ENCODE measurements at regions not wholly inside any gene's neighbourhood (a gene's known extent, or its start where the extent isn't known, plus 50 kb on each side); places are given as distances from the start of the nearest gene placed in this dataset.
"Not testable (repeated sequence)": the region's sequence is repeated elsewhere in the genome, so short reads cannot be mapped to it uniquely, and the experiment has no call there.

GRCh38 chr3:156040041-156040440 lies 80.3 kb upstream of the KCNAB1 start:
- TF ChIP-seq EZH2phosphoT487 (conservative IDR thresholded peaks at IDR 0.05; ENCODE audit: low read length) (no peak), CTCF (IDR thresholded peaks at IDR 0.05; ENCODE audit: insufficient read depth, low read length, poor library complexity, severe bottlenecking) (no peak)
- no peaks in the 10 kb centered on the region for H3K9me2 ChIP-seq (replicated peaks; ENCODE audit: insufficient read depth, low read length)

GRCh38 chr3:156041216-156041841 lies 79.0 kb upstream of the KCNAB1 start:
- H3K4me3 ChIP-seq (ENCODE audit: insufficient read depth, low read length, poor library complexity, severe bottlenecking); H3K36me3 ChIP-seq (ENCODE audit: low read length); H3K9me2 ChIP-seq (replicated peaks; ENCODE audit: insufficient read depth, low read length); H3K79me2 ChIP-seq (ENCODE audit: insufficient read depth, low read length); H3K4me2 ChIP-seq (ENCODE audit: low read depth, low read length, poor library complexity, severe bottlenecking); H2AFZ ChIP-seq (ENCODE audit: low read depth, low read length, severe bottlenecking); H4K20me1 ChIP-seq (ENCODE audit: low read depth, low read length); H3K27me3 ChIP-seq (ENCODE audit: low read length); H3K27ac ChIP-seq (ENCODE audit: low read depth, low read length); H3F3A ChIP-seq (ENCODE audit: insufficient read depth); H3K9me3 ChIP-seq (ENCODE audit: insufficient read depth, low read length); H3K9ac ChIP-seq (ENCODE audit: low read length): not testable (repeated sequence)

More at GRCh38 chr3:156040041-156040440, 80.3 kb upstream of the KCNAB1 start:
- Histone ChIP-seq H3K4me2 (ENCODE audit: low read depth, low read length, poor library complexity, severe bottlenecking) (no peak overlapping the region), H4K20me1 (ENCODE audit: low read depth, low read length) (no peaks in the 10 kb centered on the region), H3K9me3 (ENCODE audit: insufficient read depth, low read length) (no peaks in the 10 kb centered on the region), H3K36me3 (ENCODE audit: low read length) (no peaks in the 10 kb centered on the region), H2AFZ (ENCODE audit: low read depth, low read length, severe bottlenecking) (no peak overlapping the region), H3K27me3 (ENCODE audit: low read length) (no peaks in the 10 kb centered on the region), H3K9ac (ENCODE audit: low read length) (no peak overlapping the region), H3K79me2 (ENCODE audit: insufficient read depth, low read length) (no peaks in the 10 kb centered on the region), H3K27ac (ENCODE audit: low read depth, low read length) (no peak overlapping the region), H3F3A (ENCODE audit: insufficient read depth) (no peaks in the 10 kb centered on the region), H3K4me3 (ENCODE audit: insufficient read depth, low read length, poor library complexity, severe bottlenecking) (no peak overlapping the region)

- not testable (repeated sequence) for H3K9me3 ChIP-seq (ENCODE audit: insufficient read depth, low read length); H3K36me3 ChIP-seq (ENCODE audit: low read length); H3K4me3 ChIP-seq (ENCODE audit: insufficient read depth, low read length, poor library complexity, severe bottlenecking); H3K9ac ChIP-seq (ENCODE audit: low read length); H4K20me1 ChIP-seq (ENCODE audit: low read depth, low read length); H3K9me2 ChIP-seq (replicated peaks; ENCODE audit: insufficient read depth, low read length); H3F3A ChIP-seq (ENCODE audit: insufficient read depth); H3K27ac ChIP-seq (ENCODE audit: low read depth, low read length); H3K4me2 ChIP-seq (ENCODE audit: low read depth, low read length, poor library complexity, severe bottlenecking); H3K27me3 ChIP-seq (ENCODE audit: low read length); H3K79me2 ChIP-seq (ENCODE audit: insufficient read depth, low read length); H2AFZ ChIP-seq (ENCODE audit: low read depth, low read length, severe bottlenecking)
Observed at GRCh38 chr3:156041856-156042255, 78.5 kb upstream of the KCNAB1 start.

GRCh38 chr3:156043832-156044633 lies 76.3 kb upstream of the KCNAB1 start:
- H3K27ac ChIP-seq (ENCODE audit: low read depth, low read length); H3K4me3 ChIP-seq (ENCODE audit: insufficient read depth, low read length, poor library complexity, severe bottlenecking); H3K9me2 ChIP-seq (replicated peaks; ENCODE audit: insufficient read depth, low read length); H4K20me1 ChIP-seq (ENCODE audit: low read depth, low read length); H3K79me2 ChIP-seq (ENCODE audit: insufficient read depth, low read length); H3K9ac ChIP-seq (ENCODE audit: low read length); H2AFZ ChIP-seq (ENCODE audit: low read depth, low read length, severe bottlenecking); H3K36me3 ChIP-seq (ENCODE audit: low read length); H3F3A ChIP-seq (ENCODE audit: insufficient read depth); H3K9me3 ChIP-seq (ENCODE audit: insufficient read depth, low read length); H3K4me2 ChIP-seq (ENCODE audit: low read depth, low read length, poor library complexity, severe bottlenecking); H3K27me3 ChIP-seq (ENCODE audit: low read length): not testable (repeated sequence)
- peak; percentile 56 for TF ChIP-seq CTCF (IDR thresholded peaks at IDR 0.05; ENCODE audit: insufficient read depth, low read length, poor library complexity, severe bottlenecking)

Data from SU-DHL-6 (cell line).